ENCODE measurements at regions not wholly inside any gene's neighbourhood (a gene's known extent, or its start where the extent isn't known, plus 50 kb on each side); places are given as distances from the start of the nearest gene placed in this dataset.
"Not testable (repeated sequence)": the region's sequence is repeated elsewhere in the genome, so short reads cannot be mapped to it uniquely, and the experiment has no call there.

DNA sequence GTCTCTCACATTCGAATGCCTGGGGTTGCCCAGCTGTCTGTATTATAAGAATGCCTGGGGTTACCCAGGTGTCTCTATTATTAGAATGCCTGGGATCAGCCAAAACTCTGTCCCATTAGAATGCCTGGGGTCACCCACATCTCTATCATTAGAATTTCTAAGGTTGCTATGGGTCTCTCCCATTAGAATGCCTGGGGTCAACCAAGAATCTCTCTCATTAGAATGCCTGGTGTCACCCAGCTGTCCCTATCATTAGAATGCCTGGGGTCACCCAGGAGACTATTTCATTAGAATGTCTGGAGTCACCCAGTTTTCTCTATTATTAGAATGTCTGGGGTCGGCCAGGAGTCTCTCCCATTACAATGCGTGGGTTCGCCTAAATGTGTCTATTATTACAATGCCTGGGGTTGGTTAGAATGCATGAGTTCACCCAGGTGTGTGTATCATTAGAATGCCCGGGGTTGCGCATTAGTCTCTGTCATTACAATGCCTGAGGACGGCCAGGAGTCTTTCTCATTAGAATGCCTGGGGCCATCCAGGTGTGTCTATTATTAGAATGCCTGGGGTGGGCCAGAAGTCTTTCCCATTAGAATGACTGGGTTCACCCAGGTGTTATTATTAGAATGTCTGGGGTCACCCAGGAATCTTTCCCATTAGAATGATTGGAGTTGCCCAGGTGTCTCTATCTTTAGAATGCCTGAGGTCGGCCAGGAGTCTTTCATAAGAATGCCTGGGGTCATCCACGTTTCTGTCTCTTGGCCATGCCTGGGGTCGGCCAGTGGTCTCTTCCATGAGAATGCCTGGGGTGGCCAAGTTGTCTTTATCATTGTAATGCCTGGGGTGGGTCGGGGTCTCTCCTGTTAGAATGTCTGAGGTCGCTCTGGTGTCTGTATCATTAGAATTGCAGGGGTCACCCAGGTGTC, 59.6 kb downstream of the RNF187 start:
- no peak for DNase-seq

DNA sequence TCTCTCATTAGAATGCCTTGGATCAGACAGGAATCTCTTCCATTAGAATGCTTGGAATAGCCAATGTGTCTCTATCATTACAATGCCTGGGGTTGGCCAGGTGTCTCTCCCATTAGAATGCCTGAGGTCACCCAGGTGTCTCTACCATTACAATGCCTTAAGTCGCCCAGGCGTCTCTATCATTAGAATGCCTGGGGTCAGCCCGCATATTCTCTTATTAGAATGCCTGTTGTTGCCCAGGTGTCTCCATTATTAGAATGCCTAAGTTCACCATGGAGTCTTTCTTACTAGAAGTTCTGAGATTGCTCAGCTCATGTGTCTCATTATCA, 60.2 kb downstream of the RNF187 start:
- DNase-seq, result no peak

DNA sequence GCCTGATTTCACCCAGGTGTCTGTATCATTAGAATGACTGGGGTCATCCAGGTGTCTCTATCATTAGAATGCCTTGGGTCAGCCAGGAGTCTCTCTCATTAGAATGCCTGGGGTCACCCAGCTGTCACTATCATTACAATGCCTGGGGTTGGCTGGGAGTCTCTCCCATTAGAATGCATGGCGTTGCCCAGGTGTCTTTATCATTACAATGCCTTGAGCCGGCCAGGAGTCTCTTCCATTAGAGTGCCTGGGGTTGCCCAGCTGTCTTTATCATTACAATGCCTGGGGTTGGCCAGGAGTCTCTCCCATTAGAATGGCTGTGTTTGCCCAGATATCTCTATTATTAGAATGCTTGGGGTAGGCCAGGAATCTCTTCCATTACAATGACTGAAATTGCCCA, 61.6 kb downstream of the RNF187 start:
- no peak for DNase-seq

DNA sequence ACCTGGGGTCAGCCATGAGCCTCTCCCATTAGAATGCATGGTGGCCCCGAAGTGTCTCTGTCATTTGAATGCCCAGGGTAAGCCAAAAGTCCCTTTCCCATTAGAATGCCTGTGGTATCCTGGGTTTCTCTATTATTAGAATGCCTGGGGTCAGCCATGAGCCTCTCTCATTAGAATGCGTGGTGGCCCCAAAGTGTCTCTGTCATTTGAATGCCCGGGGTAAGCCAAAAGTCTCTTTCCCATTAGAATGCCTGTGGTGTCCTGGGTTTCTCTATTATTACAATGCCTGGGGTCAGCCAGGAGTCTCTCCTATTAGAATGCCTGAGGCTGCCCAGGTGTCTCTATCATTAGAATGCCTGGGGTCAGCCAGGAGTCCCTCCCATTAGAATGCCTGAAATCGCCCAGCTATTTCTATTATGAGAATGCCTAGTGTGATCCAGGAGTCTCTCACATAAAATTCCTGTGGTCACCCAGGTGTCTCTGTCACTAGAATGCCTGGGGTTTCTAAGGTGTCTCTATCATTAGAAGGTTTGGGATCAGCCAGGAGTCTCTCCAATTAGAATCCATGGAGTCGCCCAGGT, 65.5 kb downstream of the RNF187 start:
- DNase-seq, result no peak

DNA sequence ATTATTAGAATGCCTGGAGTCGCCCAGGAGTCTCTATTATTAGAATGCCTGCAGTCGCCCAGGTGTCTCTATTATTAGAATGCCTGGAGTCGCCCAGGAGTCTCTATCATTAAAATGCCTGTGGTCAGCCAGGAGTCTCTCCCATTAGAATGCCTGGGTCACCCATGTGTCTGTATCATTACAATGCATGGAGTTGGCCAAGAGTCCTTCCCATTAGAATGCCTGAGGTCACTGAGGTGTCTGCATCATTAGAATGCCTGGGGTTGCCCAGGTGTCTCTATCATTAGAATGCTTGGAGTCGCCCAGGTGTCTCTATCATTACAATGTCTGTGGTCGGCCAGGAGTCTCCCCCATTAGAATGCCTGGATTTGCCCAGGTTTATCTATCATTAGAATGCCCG, 66.9 kb downstream of the RNF187 start:
- DNase-seq, result no peak

DNA sequence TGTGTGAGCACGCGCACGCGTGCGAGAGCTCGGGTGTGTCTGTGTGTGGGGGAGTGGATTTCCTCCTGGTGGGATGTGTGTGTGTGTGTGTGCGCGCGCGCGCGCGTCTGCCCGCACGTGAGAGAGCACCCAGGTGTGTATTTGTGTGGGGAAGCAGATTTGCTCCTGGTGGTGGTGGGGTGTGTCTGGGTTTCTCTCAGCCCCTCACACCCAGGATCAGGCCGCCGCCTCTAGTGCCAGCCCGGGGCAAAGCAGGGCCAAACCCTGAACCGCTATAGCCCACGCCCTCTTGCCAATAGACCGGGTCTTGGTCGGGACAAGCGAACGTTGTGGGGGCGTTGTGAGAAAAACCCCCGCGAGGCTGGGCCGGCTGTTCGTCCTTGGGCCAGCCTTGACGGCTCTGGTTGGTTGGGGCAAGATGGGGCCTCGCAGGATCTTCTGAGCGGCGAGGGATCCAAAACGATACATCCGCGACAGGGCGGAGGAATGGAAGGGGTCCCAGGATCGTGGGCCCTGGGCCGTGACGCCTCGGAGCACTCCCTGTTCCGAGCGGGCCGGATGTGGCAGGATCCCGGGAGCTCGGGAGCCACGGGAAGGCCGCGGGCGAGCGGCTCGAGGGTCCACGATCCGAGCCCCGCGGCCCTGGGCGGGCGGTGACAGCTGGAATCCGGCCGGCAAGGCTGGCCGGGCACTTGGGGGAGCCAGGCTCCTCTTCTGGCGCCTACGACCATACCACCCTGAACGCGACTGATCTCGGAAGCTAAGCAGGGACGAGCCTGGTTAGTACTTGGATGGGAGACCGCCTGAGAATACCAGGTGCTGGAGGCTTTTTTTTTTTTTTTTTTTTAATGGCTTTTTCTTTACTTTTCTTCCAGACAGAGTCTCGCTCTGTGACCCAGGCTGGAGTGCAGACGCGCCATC, 68.2 kb downstream of the RNF187 start:
- peak; percentile 34 for DNase-seq

DNA sequence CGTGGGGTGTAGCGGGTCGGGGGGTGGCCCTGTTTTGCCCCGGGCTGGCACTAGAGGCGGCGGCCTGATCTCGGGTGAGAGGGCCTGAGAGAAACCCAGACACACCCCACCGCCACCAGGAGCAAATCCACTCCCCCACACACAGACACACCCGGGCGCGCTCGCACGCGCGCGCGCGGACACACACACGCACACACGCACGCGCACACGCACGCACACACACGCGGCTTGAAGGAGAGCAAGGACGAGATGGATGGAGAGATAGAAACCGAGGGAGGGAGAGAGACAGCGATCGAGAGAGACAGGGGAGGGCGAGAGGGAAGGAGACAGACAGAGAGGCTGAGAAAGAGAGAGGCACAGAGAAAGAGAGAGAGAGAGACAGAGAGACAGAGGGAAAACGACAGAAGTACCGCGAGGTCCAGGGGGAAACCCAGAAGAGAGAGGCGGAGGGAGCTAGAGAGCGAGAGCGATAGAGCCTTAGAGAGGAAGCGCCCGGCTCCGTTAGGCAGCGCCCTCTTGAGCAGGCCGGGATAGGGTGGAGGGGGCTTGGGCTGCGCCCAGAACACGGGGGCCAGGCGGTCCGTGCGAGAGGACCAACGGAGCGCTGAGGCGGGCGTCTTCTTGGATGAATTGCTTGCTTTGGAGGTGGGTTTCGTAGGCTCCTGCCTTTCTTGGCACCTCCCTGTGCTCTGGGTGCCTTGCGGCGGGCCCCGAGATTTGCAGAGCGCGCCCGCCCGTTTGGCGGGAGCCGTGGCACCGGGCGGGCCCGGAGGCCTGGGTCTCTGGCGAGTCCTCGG, 69.7 kb downstream of the RNF187 start:
- DNase-seq, result not testable (repeated sequence)
